ENCODE measurements at regions not wholly inside any gene's neighbourhood (a gene's known extent, or its start where the extent isn't known, plus 50 kb on each side); places are given as distances from the start of the nearest gene placed in this dataset.
"Not testable (repeated sequence)": the region's sequence is repeated elsewhere in the genome, so short reads cannot be mapped to it uniquely, and the experiment has no call there.

DNA sequence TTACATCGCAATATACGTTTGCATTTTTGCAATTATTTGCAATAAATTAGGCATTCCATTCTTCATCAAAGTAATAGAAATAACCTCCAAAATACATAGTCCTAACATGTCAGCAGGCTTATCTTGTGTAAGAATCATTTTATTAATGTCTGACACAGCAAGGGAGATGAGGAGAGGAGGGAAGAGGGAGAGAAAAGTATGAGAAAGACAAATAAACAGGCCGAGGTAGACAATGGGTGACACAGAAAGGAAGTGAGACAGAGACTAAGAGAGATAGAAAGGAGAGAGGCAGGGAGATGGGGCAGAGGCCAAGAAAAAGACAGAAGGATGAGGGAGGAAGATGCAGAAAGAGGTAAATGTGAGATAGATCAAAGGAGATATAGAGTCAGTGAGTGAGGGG, 50.3 kb upstream of the CYP2B6 start:
- H3K27ac Mint-ChIP-seq, H3K4me1 Mint-ChIP-seq, H3K9me3 Mint-ChIP-seq, H3K36me3 Mint-ChIP-seq, H3K4me3 Mint-ChIP-seq, CTCF ChIA-PET, DNase-seq: not testable (repeated sequence)
- peaks cover 41% of the 10 kb centered on the region for H3K27me3 Mint-ChIP-seq

DNA sequence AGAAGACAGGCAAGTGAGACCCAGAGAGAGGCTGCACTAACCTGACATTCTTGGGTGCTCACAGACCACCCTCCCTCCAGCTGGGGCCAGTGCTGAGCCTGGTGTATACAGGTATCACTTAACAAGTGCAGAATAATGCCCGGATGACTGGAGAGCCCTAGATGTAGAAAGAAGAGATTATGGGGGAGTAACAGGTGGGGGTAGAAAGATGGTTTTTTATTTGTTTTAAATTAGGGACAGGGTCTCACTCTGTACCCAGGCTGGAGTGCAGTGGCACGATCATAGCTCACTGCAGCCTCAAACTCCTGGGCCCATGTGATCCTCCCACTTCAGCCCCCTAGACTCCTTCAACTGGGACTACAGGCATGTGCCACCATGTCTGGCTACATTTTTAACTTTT, 53.1 kb upstream of the CYP2B6 start:
- not testable (repeated sequence) for H3K9me3 Mint-ChIP-seq, H3K36me3 Mint-ChIP-seq, DNase-seq, H3K4me3 Mint-ChIP-seq, H3K27ac Mint-ChIP-seq, H3K4me1 Mint-ChIP-seq
- CTCF ChIA-PET: interaction anchor here (1.5 kb wide), 1 partner anchor 303 kb away, joined by 5 read pairs; no protein-coding TSS in a partner anchor
- H3K27me3 Mint-ChIP-seq: peaks cover 36% of the 10 kb centered on the region

DNA sequence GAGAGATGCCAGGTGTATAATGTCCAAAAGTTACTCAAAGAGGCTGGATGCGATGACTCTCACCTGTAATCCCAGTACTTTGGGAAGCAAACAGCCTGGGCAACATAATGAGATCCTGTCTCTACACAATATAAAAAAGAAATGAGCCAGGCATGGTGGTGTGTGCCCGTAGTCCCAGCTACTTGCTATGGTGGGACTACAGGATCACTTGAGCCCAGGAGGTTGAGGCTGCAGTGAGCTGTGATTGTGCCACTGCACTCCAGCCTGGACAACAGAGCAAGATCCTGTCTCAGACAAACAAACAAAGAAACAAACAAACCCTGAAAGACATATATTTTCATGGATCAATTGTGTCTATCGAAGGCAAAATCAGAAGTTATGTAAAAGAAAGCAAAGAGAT, 54.3 kb upstream of the CYP2B6 start:
- H3K27ac Mint-ChIP-seq: no peak overlapping the region
- no peaks in the 10 kb centered on the region for H3K4me1 Mint-ChIP-seq
- no peaks in the 10 kb centered on the region for H3K36me3 Mint-ChIP-seq
- no peaks in the 10 kb centered on the region for H3K9me3 Mint-ChIP-seq
- no peak for DNase-seq
- H3K27me3 Mint-ChIP-seq: peaks cover 36% of the 10 kb centered on the region
- H3K4me3 Mint-ChIP-seq: no peak overlapping the region
- CTCF ChIA-PET: no interaction called here

DNA sequence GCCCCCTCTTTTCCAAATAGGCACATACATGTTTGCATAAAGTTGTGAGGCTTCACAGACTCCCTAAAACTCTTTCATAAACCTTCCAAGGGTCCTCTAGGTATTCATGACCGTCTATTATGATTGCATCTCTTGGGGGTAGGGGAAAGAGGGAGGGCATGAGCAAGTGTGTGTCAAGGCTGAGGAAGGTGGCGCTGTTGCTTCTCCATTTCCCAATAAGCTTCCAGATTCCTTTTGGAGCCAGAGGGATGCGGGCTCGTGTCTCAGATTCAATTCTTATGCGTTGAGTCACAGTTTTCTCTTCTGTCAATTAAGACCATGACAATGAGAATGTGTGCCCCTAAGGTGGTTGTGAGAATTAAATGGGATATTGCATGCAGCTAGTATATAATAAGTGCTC, 51.0 kb upstream of the CYP2A7 start:
- no peaks in the 10 kb centered on the region for H3K9me3 Mint-ChIP-seq
- CTCF ChIA-PET: no interaction called here
- no peak overlapping the region for H3K4me3 Mint-ChIP-seq
- H3K27ac Mint-ChIP-seq: no peak overlapping the region
- no peaks in the 10 kb centered on the region for H3K4me1 Mint-ChIP-seq
- H3K36me3 Mint-ChIP-seq: no peaks in the 10 kb centered on the region
- DNase-seq: no peak
- peaks cover 39% of the 10 kb centered on the region for H3K27me3 Mint-ChIP-seq

DNA sequence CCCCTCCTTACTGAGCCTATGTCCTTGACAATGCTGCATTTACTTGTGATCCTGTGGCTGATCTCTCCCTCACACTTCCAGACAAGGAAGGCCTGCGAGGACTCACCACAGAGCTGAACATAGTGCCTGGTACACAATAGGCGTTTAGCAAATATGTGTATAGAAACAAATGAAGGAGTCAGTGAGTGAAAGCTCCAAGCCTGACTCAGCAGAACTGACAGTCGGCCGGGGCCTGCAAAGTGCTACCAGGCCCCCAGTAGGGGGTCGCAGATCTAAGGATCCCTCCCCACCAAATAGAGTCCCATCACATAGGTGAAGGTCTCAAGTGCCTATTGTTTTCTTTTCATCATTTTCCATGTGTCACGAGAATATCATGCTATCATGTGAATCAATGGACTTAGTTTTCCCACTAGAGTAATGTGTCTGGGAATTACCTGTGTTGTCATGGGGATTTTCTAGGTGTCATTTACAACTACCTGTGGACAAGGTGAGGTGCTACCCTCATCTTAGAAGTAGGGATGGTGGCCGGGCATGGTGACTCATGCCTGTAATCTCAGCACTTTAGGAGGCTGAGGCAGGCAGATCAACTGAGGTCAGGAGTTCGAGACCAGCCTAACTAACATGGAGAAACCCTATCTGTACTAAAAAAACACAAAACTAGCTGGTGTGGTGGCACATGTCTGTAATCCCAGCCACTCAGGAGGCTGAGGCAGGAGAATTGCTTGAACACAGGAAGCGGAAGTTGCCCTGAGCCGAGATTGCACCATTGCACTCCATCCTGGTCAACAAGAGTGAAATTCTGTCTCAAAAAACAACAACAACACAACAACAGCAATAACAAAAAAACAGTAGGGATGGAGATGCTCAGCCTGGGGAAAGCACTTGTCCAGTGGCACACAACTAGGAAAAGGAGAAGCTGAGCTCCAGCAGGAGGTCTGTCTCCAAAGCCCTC, 50.3 kb upstream of the CYP2A7 start:
- Mint-ChIP-seq H3K27me3 (peaks cover 31% of the 10 kb centered on the region), H3K27ac (no peak overlapping the region), H3K9me3 (no peaks in the 10 kb centered on the region), H3K4me1 (no peaks in the 10 kb centered on the region), H3K36me3 (no peaks in the 10 kb centered on the region), H3K4me3 (no peak overlapping the region)
- no peak for DNase-seq
- CTCF ChIA-PET: no interaction called here
